C4-2B (cell line): ENCODE measurements at regions not wholly inside any gene's neighbourhood (a gene's known extent, or its start where the extent isn't known, plus 50 kb on each side); places are given as distances from the start of the nearest gene placed in this dataset.

ENCODE experiments used
- CTCF ChIP-seq: fragments of 450-650 bp; conservative IDR thresholded peaks from 2 replicates; pipeline ENCODE4 v1.5.1; 2017; ENCODE audit warnings: mild to moderate bottlenecking
- ZFX ChIP-seq: fragments of 450-650 bp; IDR thresholded peaks from 2 replicates; pipeline ENCODE4 v1.6.1; 2017

- TF ChIP-seq CTCF: no peak
- no peak for TF ChIP-seq ZFX
Observed at GRCh38 chr5:174433098-174433497, 291.3 kb upstream of the MSX2 start.
